ENCODE measurements at regions not wholly inside any gene's neighbourhood (a gene's known extent, or its start where the extent isn't known, plus 50 kb on each side); places are given as distances from the start of the nearest gene placed in this dataset.
"Not testable (repeated sequence)": the region's sequence is repeated elsewhere in the genome, so short reads cannot be mapped to it uniquely, and the experiment has no call there.

DNA sequence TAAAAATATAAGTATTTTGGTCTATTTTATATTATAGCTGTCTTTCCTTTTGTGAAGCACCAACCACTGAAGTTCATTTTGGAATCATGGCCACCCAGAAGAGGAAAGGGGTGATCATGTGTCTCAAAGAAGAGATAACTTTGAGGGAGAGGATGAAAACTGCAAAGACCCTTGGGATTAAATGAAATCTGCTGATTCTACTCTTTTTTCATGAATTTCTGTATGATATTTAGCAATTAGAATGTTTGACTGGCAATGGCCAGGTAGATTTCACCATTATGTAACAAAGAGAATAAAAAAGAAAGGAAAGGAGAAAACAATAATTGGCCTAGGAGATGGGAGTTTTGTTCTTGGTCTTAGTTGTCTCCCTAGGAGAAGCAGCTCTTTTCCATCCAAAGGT lies 350.8 kb downstream of the EMP1 start:
- no peak for DNase-seq

DNA sequence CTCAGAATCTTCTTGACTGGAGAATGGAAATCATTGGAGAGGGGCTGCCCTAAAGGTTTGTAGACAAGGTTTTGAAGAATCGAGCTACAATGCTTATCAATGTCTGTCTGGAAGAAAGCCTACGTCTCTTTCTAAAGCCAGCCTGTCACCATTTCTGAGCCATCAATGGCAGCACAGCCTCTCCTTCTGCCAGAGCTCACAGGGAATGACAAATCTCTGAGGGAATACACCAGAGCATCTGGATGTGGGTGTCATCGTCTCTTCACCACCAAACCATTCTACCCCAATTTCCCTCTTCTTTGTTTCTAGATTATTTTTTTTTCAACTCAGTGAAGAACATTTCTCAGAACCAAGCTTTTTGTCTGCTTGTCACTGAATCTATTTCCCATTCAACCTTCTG lies 349.7 kb downstream of the EMP1 start:
- DNase-seq = no peak

DNA sequence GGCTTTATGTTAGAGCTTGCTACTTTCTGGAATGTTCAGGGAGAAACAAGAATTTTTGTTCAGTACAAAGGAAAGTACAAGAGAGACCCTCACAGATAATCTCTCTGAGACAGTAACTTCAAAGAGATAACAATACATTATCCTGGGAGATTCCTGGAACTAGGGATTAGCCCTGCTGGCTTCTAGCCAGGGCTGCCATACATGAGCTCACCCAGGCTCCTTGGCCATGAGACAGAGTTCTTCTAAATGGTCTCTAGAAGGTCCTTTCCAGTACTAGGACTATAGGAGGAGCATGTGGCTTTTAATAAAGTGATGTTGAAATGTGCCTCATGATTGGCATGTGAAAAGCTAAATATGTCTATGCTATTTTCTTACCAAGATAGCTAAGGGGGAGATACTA lies 342.5 kb downstream of the EMP1 start:
- no peak for DNase-seq

DNA sequence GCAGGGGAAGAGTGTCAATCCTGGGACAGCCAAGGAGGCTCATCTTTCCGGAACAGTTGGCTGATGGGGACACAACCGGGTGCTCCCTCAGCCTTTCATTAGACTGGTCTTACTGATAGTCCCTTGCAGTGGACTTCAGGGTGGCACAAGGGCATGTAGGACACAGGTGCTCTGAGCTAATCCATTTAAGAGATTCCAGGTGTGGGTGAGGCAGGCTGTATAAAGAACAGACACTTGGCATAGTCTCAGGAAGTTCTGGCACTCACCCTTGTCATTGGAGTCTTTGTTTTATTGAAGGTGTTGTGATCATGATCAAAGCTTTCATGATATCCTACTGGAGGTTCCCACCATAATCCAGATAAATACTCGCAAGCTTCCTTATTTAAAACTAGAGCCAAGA lies 341.6 kb downstream of the EMP1 start:
- no peak for DNase-seq

DNA sequence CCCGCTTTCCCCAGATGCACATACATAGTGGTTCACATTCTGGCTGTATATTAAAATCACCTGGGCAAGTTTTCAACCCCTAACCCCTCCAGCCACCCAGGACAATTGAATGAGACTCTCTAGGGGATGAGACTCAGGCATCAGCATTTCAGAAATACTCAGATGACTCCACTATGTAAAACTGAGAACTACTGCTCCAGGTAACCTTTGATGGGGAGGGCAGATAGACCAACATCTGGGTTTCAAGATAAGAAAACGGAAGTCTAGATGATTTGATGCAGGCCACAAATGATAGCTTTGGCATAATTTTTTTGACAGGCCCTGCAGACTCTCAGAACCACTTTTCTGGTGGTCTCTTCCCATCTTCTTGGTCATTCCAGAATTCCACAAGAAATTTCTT lies 341.1 kb downstream of the EMP1 start:
- no peak for DNase-seq

DNA sequence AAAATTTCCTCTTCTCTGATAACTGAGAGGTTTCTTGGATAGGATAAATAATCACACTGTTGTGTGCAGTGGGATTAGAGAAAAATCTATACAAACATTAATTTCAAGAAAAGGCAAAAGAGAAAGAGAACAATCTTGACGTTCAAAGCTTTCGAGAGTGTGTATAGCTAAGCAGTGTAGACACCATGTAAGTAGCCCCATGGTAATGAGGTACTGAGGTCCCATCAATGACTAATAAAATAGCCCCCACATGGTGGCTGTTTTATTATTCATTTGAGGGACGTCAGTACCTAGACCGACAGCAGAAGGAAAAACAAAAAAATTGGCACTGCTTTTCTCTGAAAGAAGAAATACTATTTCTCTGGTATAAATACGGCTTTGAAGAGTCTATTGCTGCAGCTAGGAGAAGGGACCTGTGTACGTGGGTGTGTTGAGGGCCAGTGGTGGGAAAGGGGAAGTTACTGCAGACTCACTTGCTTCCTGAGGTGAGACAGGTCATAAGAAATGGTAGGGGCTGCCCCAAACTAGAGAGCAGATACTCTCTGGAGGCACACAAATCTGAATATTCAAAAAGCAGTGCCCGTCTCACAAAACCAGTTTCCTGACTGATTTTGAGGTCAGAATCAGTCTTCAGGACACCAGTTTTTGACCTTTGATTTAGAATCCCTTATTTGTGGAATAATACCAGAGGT lies 339.8 kb downstream of the EMP1 start:
- DNase-seq = no peak

DNA sequence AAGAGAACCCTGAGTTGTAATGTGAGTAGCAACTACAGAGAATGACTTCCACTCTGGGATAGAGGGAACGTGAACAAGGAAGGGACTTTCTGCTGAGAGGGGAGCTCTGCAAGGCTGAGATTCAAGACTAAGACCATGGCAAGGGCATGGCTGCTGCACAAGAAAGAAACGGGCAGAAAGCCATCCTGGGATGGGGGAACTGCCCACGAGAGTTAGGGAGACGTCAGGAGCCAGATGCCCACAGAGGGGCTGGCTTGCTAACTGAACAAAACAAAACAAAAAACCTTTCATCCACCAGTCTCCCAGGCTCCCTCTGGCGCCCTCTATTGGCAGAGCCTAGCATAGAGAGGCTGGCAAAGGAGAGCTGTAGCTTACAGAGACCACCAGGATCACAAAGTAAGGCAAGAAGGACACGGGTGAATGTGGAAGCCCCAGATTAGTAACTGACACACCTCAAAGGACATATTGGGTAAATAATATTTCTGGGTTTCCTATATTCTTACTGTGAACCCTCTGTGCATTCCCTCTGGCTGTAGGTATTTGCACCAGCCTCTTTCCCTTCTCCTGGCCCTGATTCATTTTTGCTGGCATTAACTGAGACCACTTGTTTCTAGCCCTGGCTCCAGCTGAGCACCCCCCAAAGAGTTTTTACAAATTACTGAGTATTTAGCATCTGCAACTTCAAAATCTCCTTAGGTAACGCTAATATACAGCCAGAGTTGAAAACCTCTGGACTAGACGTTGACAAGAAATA lies 338.3 kb downstream of the EMP1 start:
- DNase-seq = peak; percentile 0

DNA sequence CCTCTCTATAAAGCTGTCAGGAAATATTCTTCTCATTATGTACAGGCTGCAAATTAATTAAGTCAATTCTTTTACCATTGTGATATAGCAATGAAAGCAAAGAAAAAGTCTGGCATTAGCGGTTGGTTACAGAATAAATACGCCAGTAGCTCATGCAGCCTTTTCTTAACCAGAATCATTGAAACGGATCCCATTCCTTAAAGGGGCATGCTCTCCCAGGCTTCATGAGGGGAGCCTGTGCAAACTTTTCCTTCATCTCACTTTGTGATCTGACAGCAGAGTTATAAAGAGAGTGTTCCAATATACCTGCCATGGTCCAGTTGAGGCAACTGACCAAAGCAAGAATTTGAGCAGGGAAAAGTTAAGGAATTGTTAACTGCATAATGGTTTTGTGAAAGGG lies 337.7 kb downstream of the EMP1 start:
- DNase-seq = no peak

DNA sequence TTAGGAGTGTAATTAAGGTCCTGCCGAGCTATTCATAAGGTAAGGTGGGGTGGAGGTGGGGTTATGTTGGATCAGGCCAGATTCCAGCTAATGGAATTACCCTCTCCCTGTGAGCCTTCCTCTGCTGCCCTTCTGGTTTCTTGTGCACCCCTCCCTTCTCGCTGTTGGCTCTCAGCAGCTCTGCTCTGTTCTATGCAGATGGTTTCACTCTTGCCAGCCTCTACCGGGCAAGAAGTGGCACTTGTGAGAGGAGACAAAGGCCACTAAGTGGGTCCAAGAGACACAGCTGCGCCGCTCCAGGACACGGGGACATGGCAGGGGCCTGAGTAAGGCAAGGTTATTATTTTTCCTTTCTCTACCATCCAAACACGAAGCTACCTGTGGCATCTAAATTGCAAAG lies 334.4 kb downstream of the EMP1 start:
- DNase-seq = peak; percentile 59

DNA sequence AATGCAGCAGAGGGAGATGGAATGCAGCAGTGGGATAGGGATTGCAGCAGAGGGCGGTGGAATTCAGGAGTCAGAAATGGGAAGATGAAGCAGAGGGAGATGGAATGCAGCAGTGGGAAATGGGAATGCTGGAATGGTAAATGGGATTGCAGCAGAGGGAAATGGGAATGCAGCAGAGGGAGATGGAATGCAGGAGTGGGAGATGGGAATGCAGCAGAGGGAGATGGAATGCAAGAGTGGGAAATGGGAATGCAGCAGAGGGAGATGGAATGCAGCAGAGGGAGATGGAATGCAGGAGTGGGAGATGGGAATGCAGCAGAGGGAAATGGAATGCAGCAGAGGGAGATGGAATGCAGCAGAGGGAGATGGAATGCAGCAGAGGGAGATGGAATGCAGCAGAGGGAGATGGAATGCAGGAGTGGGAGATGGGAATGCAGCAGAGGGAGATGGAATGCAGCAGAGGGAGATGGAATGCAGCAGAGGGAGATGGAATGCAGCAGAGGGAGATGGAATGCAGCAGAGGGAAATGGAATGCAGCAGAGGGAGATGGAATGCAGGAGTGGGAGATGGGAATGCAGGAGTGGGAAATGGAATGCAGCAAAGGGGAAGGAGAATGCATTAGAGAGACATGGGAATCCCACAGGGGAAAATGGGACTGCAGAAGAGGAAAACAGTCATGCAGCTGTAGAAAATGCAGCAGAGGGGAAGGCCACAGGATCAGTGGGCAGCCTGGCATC lies 329.8 kb downstream of the EMP1 start:
- DNase-seq = not testable (repeated sequence)

DNA sequence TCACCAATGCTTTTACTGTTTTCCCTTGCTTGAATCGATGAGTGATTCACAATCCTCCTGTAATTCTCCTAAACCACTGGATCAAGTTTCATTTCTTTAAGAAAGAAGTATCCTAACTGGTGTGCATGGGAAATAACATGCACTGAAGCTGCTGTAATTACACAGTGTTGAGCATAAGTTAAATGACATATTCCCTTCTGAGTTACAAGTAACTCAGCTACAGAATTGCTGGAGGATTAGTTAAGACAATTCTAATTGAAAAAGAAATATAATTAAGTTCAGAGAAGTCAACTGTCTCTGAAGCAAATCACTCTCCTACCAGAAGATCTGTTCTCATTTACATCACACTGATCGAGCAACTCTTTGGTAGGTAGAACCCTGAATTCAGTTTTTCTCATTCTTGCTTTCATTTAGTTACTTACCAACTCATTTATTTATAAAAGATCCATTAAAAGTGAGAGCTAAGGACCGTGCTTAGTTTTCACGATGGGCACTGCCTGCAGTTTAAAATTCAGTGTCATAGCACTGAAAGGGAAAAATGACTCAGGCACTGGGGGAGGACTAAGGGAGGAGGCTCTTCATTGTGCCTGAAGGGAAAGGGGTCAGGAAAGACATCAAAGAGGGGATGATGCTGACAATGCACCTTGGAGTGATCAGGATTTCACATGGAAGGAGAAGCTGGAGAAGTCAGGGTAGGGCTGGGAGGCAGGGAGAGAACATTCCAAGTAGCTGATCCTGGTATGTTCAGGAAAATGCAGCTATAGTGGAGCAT lies 327.2 kb downstream of the EMP1 start:
- DNase-seq = no peak

DNA sequence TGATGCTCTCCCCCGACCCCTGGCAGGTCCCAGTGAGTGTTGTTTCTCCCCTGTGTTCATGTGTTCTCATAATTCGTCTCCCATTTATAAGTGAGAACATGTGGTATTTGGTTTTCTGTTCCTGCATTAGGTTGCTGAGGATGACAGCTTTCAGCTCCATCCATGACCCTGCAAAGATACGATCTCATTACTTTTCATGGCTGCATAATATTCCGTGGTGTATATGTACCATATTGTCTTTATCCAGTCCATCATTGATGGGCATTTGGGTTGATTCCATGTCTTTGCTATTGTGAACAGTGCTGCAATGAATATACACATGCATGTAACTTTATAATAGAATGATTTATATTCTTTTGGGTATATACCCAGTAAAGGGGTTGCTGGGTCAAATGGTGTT lies 321.5 kb downstream of the EMP1 start:
- not testable (repeated sequence) for DNase-seq

DNA sequence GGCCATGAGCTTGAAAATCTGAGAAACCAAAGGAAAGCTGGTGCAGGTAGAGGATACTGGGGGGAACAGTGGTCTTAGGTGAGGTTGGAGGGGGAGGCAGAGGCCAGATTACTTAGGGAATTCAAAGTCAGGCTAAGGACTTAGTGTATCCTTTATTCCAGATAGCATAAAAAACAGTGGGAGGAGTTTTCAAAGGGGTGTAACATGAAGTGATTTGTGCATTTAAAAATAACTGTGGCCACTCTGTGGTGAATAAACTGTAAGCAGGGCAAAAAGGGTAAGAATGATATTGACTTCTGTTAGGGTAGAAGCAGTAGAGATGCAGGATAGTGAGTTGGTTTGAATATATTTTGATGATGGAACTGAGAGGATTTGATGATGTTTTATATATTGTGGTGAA lies 313.2 kb downstream of the EMP1 start:
- no peak for DNase-seq

DNA sequence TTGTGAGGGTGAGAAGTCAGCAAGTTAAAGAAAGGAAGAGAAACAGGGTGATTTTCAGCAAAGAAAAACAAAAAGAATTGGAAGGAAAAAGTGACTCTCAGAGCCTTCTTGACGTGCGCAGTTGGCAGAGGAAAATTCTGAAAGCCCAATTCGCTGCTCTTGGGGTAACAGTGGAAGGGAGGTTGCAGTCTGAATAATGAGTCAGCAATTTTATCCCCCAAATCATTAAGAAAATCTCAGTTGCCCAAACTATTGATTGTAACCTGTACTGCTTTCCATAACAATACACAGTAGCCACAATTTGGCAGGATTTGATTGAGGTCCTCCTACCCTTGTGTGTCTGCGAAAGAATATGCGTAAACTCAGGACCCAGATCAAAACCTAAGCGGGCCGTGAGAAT lies 309.1 kb downstream of the EMP1 start:
- DNase-seq = no peak

DNA sequence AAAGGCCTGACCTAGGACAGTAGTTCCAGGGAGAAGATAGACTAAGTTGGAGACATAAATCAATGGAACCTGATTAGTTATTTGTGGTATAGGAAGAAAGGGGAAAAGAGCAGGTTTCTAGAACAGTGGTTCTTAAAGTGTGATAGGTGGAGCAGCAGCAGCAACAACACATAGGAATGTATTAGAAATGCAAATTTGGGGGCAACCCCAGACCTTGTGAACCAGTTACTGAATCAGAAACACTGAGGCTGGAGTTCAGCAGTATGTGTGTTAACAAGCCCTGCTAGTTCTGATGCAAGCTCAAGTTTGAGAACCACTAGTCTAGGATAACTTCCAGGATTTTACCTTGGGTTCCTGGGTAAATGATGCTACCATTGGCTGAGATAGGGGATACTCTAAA lies 308.7 kb downstream of the EMP1 start:
- DNase-seq = no peak

DNA sequence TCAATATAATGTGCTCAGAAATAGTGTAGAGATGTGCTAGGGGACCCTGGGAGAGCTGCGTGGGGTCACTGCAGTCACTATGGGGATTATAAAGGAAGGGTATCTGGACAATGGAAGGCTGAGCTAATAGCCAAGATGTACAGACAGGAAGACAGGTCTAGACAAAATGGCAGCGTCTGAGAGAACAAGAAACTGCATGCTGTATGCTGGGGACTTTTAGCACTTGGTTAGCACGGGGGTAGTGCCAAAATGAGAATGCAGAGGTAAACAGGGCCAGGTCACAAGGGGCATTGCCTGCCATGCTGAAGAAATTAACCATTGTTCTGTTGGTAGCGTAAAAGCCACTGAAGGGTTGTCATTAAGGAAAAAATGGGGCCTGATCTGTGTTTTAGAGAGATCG lies 308.2 kb downstream of the EMP1 start:
- no peak for DNase-seq

DNA sequence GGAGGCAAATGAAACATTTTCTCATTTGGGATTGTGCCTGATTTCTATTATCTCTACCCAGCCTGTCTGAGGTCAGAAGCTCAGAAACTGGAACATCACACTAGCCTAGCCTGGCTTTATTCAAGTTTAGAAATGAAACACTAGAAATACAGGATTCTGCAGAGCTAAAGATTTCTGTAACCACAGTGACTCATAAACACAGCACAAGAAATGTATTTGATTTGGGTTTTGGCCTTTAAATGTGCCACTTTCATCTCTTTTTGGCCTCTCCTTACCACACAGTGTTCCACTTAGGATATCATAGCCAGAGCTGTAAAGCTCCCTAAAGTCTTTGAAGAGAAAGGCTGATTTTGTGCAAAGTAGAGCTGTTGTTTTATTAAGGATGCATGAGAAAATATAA lies 307.5 kb downstream of the EMP1 start:
- DNase-seq = no peak

DNA sequence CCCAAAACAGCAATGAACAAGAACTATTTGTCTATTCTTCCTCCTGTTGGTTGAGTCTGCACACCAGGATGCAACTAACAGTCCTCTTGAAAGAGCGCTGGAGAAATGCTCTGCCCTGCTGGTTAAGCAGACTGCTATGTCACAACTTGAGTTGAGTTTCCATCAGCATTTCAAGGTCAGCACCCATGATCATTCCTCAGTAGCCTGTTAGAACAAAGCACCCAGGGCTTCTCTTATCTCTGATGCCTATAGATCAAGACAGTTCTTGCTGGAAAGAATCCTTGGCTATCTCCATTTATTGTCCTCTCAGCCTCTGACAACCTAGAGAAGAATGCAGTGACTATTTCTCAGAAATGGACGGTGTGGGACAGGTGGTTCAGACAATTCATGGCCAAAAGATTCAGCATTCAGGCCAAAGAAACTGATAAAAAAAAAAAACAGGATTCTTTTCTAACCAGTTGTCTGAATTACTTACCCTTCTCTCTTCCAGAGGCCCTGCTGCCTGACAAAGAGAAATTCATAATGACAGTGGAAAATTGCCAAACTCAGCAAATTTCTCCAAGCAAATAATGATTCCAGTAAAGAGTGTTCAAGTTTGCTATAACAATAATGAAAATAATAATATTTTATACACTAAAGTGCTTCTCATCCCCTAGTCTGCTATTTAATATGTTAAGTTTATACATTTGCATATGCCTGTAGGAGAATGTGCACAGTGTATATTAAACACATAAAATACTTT lies 306.7 kb downstream of the EMP1 start:
- DNase-seq = no peak

DNA sequence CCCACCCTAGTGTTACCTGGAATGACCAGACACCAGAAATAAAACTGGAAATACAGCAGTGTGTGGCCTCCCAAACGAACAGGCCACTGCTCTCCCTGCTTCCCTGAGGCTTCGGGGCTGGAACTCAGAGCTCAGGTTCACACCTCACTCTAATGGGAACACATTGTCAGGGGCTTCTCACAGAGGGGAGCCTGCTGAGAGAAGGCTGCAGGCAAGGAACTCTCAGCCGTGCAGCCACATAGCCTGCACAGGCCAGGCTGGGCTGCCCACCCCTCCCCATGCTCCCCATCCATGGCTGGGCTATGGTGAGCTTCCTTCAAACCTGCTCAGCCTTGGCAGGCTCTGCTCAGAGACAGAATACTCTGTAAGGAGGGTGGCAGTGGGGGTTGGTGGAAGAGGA lies 302.5 kb downstream of the EMP1 start:
- no peak for DNase-seq

DNA sequence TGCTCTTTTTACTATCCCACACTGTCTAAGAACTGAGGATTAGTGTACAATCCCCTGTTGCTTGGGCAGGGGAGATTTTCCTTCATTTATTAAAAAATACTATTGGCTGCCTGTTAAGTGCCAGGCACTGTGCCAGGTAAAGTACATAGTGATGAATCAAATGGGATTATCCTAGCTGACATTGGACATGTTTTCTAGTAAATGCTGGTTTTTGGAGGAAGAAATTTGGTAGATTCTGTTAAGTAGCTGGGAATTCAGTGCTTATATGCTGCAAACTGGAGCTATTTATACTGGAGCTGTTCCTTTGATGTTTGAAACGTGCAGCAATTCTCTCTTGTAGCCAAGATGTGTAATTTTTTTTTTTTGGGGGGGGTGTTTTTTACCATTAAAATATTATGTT lies 299.6 kb downstream of the EMP1 start:
- no peak for DNase-seq

DNA sequence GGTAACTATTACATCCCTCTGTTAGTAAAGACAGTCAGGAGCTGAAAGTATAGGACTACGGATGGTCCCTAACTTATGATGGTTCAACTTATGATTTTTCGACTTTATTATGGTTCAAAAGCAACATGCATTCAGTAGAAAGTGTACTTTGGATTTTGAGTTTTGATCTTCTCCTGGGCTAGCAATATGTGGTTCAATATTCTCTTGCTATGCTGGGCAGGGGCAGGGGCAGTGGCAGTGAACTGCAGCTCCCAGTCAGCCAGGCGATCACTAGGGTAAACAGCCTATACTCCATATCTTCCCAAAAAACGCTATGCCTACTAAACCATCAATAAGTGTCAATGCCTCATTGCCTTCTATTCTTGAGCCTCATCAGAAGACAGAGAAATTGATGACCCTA lies 292.7 kb downstream of the EMP1 start:
- DNase-seq = no peak

DNA sequence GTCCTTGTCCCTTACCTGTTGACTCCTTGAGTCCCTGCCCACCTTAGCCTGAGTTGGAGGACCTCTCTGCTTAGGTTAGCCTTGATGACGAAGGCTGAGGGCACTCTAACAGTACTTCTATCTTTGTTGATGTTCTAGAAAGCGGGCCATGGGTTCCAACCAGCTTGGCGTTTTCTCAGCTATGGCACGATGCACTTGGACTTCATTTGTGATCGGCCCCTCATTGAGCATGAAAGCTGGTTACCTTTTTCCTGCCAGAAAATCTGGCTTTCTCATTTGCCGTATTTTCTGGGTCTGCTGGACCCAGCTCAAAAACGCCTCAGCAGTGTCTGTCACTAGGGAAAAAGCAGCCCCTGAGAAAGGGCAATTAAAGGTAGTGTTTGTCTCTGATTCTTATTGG lies 290.8 kb downstream of the EMP1 start:
- no peak for DNase-seq

DNA sequence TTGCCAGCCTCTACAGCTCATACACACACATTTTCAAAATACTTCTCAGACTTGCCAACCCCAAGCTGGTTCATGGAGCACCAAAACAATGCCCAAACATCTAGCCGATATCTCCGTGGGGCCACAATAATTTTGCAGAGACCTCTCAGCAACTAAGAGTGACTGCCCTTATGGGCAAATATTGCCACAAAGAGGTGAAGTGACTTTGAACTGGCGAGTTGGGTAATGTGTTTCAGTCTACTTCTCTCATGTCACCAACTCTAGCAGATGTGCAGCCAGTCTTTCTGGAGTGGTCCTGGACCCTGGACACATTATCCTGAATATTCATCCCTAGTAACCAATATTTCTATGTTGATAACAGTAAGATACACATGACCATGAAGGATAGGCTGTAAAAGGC lies 290.3 kb downstream of the EMP1 start:
- DNase-seq = no peak

Measured in NCI-H524 treated with DMSO at 0.1 percent for 48 hours (cell line).